Panc1 (cell line): ENCODE measurements at regions not wholly inside any gene's neighbourhood (a gene's known extent, or its start where the extent isn't known, plus 50 kb on each side); places are given as distances from the start of the nearest gene placed in this dataset.

Experiments
- TCF7L2 ChIP-seq: IDR thresholded peaks from 2 replicates; pipeline ENCODE4 v1.6.1; 2011; ENCODE audit warnings: mild to moderate bottlenecking, low read depth, low read length, inconsistent platforms
- TF ChIP-seq, protein P1 (sequence below): fragments of 450-650 bp; IDR thresholded peaks from 2 replicates; pipeline ENCODE4 v1.5.1; 2017; ENCODE audit warnings: mild to moderate bottlenecking
- TF ChIP-seq, protein P2 (sequence below), 2 experiments: IDR thresholded peaks; 2 replicates each; pipeline ENCODE4 v1.6.1; 2011 to 2012; ENCODE audit warnings: low read depth in 2 of 2, control low read depth in 1 of 2, low read length in 1 of 2, mild to moderate bottlenecking in 1 of 2, moderate library complexity in 1 of 2; ENCODE audit not compliant: insufficient read depth in 1 of 2

DNA sequence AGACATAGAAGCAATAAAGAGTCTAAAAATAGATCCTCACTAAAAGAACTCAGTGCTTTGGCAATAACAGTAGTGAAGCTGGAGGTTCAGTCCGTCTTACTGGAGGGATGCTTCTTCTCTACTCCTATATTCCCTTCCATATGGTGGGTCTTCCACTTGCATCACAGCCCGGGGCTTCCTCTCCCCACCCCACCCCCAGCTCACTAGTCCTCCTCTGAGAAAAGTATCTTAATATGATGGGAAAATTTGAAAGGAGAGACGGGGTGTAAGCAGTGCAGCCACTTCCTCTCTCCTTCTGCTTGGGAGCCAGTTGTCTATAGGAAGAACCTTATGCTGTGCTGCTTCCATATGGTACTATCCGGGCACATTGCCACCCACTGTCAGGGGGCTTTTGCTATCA is 57.2 kb upstream of the SPOPL start:
- TF ChIP-seq, protein P1, sequence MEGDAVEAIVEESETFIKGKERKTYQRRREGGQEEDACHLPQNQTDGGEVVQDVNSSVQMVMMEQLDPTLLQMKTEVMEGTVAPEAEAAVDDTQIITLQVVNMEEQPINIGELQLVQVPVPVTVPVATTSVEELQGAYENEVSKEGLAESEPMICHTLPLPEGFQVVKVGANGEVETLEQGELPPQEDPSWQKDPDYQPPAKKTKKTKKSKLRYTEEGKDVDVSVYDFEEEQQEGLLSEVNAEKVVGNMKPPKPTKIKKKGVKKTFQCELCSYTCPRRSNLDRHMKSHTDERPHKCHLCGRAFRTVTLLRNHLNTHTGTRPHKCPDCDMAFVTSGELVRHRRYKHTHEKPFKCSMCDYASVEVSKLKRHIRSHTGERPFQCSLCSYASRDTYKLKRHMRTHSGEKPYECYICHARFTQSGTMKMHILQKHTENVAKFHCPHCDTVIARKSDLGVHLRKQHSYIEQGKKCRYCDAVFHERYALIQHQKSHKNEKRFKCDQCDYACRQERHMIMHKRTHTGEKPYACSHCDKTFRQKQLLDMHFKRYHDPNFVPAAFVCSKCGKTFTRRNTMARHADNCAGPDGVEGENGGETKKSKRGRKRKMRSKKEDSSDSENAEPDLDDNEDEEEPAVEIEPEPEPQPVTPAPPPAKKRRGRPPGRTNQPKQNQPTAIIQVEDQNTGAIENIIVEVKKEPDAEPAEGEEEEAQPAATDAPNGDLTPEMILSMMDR = no peak
- TF ChIP-seq, protein P2, sequence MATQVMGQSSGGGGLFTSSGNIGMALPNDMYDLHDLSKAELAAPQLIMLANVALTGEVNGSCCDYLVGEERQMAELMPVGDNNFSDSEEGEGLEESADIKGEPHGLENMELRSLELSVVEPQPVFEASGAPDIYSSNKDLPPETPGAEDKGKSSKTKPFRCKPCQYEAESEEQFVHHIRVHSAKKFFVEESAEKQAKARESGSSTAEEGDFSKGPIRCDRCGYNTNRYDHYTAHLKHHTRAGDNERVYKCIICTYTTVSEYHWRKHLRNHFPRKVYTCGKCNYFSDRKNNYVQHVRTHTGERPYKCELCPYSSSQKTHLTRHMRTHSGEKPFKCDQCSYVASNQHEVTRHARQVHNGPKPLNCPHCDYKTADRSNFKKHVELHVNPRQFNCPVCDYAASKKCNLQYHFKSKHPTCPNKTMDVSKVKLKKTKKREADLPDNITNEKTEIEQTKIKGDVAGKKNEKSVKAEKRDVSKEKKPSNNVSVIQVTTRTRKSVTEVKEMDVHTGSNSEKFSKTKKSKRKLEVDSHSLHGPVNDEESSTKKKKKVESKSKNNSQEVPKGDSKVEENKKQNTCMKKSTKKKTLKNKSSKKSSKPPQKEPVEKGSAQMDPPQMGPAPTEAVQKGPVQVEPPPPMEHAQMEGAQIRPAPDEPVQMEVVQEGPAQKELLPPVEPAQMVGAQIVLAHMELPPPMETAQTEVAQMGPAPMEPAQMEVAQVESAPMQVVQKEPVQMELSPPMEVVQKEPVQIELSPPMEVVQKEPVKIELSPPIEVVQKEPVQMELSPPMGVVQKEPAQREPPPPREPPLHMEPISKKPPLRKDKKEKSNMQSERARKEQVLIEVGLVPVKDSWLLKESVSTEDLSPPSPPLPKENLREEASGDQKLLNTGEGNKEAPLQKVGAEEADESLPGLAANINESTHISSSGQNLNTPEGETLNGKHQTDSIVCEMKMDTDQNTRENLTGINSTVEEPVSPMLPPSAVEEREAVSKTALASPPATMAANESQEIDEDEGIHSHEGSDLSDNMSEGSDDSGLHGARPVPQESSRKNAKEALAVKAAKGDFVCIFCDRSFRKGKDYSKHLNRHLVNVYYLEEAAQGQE (IDR thresholded peaks at IDR 0.05; ENCODE audit: insufficient read depth in 1 of 2, low read depth in 2 of 2, low read length in 1 of 2) = no peak
- no peak for TF ChIP-seq TCF7L2
